DOHH2 (cell line): ENCODE measurements at regions not wholly inside any gene's neighbourhood (a gene's known extent, or its start where the extent isn't known, plus 50 kb on each side); places are given as distances from the start of the nearest gene placed in this dataset.

Experiments used
- CTCF ChIP-seq: fragments of 200-600 bp; sonication (generic); IDR thresholded peaks from one replicate; pipeline ENCODE4 v1.5.1; 2014; ENCODE audit warnings: antibody characterized with exemption, mild to moderate bottlenecking, low read depth, low read length; ENCODE audit not compliant: poor library complexity, severe bottlenecking
- EZH2phosphoT487 ChIP-seq: fragments of 200-600 bp; sonication (generic); IDR thresholded peaks from 2 replicates; pipeline ENCODE4 v1.6.1; 2017; ENCODE audit warnings: borderline replicate concordance, mild to moderate bottlenecking, antibody characterized with exemption, low read length, moderate library complexity, mixed read lengths

DNA sequence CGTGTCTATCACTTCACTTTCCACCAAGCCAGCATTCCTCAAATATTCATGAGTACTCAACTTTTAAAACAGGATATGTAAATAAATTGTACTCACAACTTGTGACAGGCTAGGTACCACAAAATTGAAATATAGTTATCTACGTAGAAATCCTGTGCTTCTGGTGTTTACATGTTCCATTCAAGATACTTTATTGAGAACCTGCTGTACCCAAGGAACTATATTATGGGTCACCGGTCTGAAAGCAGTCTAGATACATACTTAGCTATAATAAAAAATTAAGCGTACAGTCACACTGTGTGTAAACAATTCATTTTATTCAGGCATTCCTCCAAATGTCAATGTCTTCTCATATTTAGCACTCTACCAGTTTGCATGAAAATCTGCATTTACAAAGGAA, 482.2 kb upstream of the SOX9 start:
- TF ChIP-seq EZH2phosphoT487, result no peak
- no peak for TF ChIP-seq CTCF
